Endothelial cell of umbilical vein (primary cell): ENCODE measurements at regions not wholly inside any gene's neighbourhood (a gene's known extent, or its start where the extent isn't known, plus 50 kb on each side); places are given as distances from the start of the nearest gene placed in this dataset.

Experiments
- BruUV-seq: library from RNA; stranded (reverse); fragments of 400-500 nt; replicated peaks from 2 replicates; lab custom pipeline; 2021; lab: Mats Ljungman, UMichigan
- CTCF ChIA-PET: fragments of 300-600, 350-600 bp; sonication (Branson Sonifier 250); formaldehyde crosslinking; loops from one replicate; lab custom pipeline; 2021; ENCODE audit warnings: antibody characterized with exemption, inconsistent platforms; lab: Charles Lee
- POLR2A ChIA-PET: fragments of 300-600, 350-600 bp; sonication (Branson Sonifier 250); formaldehyde crosslinking; loops from one replicate; lab custom pipeline; 2021; ENCODE audit warnings: antibody characterized with exemption, inconsistent platforms; lab: Charles Lee
- DNase-seq: peaks from one replicate; pipeline ENCODE4 v3.0.0-alpha.2; 2011; ENCODE audit warnings: low read depth, low spot score
- FAIRE-seq: peaks from 2 replicates; lab custom pipeline; 2011; peaks lifted over from hg19 to GRCh38; lab: Jason Lieb, UNC
- H2AFZ ChIP-seq: 2 replicates; pipeline ENCODE4 v1.6.0; 2012; ENCODE audit warnings: low read depth, low read length, control low read depth, inconsistent platforms
- H3K27ac ChIP-seq: 2 replicates; pipeline ENCODE4 v1.5.1; 2011; ENCODE audit warnings: low read depth, mild to moderate bottlenecking, control low read depth, low read length, moderate library complexity; ENCODE audit not compliant: insufficient read depth
- H3K27me3 ChIP-seq, 2 experiments: 2 replicates each; pipeline versions ENCODE4 v1.6.0 to v1.6.1; 2011; ENCODE audit warnings: low read length in 2 of 2, mixed read lengths in 1 of 2; ENCODE audit not compliant: control insufficient read depth in 2 of 2, insufficient read depth in 2 of 2
- H3K36me3 ChIP-seq, 2 experiments: 2 replicates in 1 of 2; 3 replicates in 1 of 2; pipeline ENCODE4 v1.5.1; 2011; ENCODE audit warnings: low read length in 2 of 2, mild to moderate bottlenecking in 1 of 2, moderate library complexity in 1 of 2; ENCODE audit not compliant: control insufficient read depth in 2 of 2, insufficient read depth in 2 of 2; ENCODE audit errors: extremely low read depth in 1 of 2
- H3K4me1 ChIP-seq: 3 replicates; pipeline ENCODE4 v1.5.1; 2011; ENCODE audit warnings: mild to moderate bottlenecking, low read length; ENCODE audit not compliant: control insufficient read depth, insufficient read depth; ENCODE audit errors: extremely low read depth
- H3K4me2 ChIP-seq: 2 replicates; pipeline ENCODE4 v1.6.1; 2011; ENCODE audit warnings: low read length, control low read depth, mixed read lengths; ENCODE audit not compliant: insufficient read depth
- H3K4me3 ChIP-seq, 3 experiments: fragments of 200-600 bp in 1 of 3; sonication (generic), shearing (Covaris generic) in 1 of 3; replicated peaks in 1 of 3; 2 replicates each; pipeline ENCODE4 v1.5.1; 2011 to 2016; ENCODE audit warnings: control low read depth in 3 of 3, low read length in 3 of 3, mild to moderate bottlenecking in 2 of 3, inconsistent platforms in 1 of 3, low read depth in 1 of 3, moderate library complexity in 1 of 3; ENCODE audit not compliant: insufficient read depth in 1 of 3
- H3K79me2 ChIP-seq: 2 replicates; pipeline ENCODE4 v1.6.0; 2012; ENCODE audit warnings: low read length, inconsistent platforms; ENCODE audit not compliant: control insufficient read depth, insufficient read depth
- H3K9ac ChIP-seq: replicated peaks from 2 replicates; pipeline ENCODE3; 2011; ENCODE audit warnings: low read length, control low read depth; ENCODE audit not compliant: insufficient read depth; ENCODE audit errors: extremely low read depth
- H3K9me1 ChIP-seq: replicated peaks from 3 replicates; pipeline ENCODE4 v1.6.0; 2011; ENCODE audit warnings: mild to moderate bottlenecking, low read length; ENCODE audit not compliant: control insufficient read depth, insufficient read depth; ENCODE audit errors: extremely low read depth
- H3K9me3 ChIP-seq: replicated peaks from 2 replicates; pipeline ENCODE4 v1.5.1; 2012; ENCODE audit warnings: low read length, inconsistent platforms; ENCODE audit not compliant: control insufficient read depth, insufficient read depth
- H4K20me1 ChIP-seq: replicated peaks from 2 replicates; pipeline ENCODE3; 2011; ENCODE audit warnings: mild to moderate bottlenecking, low read length; ENCODE audit not compliant: control insufficient read depth, insufficient read depth; ENCODE audit errors: extremely low read depth
- CTCF ChIP-seq, 2 donors: IDR thresholded peaks; 1 replicate in 1 of 2; 2 replicates in 1 of 2; pipeline ENCODE4 v1.5.1; 2011; ENCODE audit warnings: low read length in 2 of 2, mild to moderate bottlenecking in 2 of 2, moderate library complexity in 2 of 2, control low read depth in 1 of 2, inconsistent platforms in 1 of 2, low read depth in 1 of 2; ENCODE audit not compliant: insufficient read depth in 1 of 2; ENCODE audit errors: extremely low read depth in 1 of 2
- EZH2 ChIP-seq: IDR thresholded peaks from 2 replicates; pipeline ENCODE4 v1.6.1; 2012; ENCODE audit warnings: borderline replicate concordance, low read depth, mild to moderate bottlenecking, moderate library complexity, low read length, inconsistent platforms; ENCODE audit not compliant: severe bottlenecking
- FOS ChIP-seq: IDR thresholded peaks from 2 replicates; pipeline ENCODE4 v1.6.1; 2011; ENCODE audit warnings: mild to moderate bottlenecking, low read length, moderate library complexity, borderline replicate concordance; ENCODE audit not compliant: insufficient read depth
- GATA2 ChIP-seq: IDR thresholded peaks from 2 replicates; pipeline ENCODE4 v1.7.0; 2011; ENCODE audit warnings: low read depth, mild to moderate bottlenecking, moderate library complexity, mixed read lengths, low read length; ENCODE audit not compliant: insufficient read length, insufficient read depth
- JUN ChIP-seq: IDR thresholded peaks from 2 replicates; pipeline ENCODE4 v1.6.1; 2011; ENCODE audit warnings: borderline replicate concordance, low read depth; ENCODE audit not compliant: insufficient read length, insufficient read depth
- MAX ChIP-seq: IDR thresholded peaks from 2 replicates; pipeline ENCODE4 v1.6.1; 2011; ENCODE audit not compliant: insufficient read depth, insufficient read length
- MYC ChIP-seq: IDR thresholded peaks from one replicate; pipeline ENCODE4 v1.6.1; 2011; ENCODE audit warnings: mild to moderate bottlenecking, low read depth, low read length
- POLR2A ChIP-seq: IDR thresholded peaks from 2 replicates; pipeline ENCODE4 v1.6.1; 2012; ENCODE audit warnings: low read depth, mild to moderate bottlenecking, control low read depth, low read length
- POLR2AphosphoS5 ChIP-seq: IDR thresholded peaks from 2 replicates; pipeline ENCODE4 v1.6.1; 2012; ENCODE audit warnings: low read depth, mild to moderate bottlenecking, control low read depth, low read length, moderate library complexity; ENCODE audit not compliant: insufficient read depth
- dilution Hi-C: fragments of 300-500 bp; cut with MboI; formaldehyde crosslinking; loops from one replicate; pipeline ENCODE4 v1.15.0; 2019; ENCODE audit warnings: low sequenced_read_pairs; ENCODE audit not compliant: extremely low pct_ligation_motif_present
- intact Hi-C: fragments of 100-400 bp; cut with micrococcal nuclease; formaldehyde crosslinking; loops from one replicate; pipeline ENCODE4 v1.10.0; 2022

- intact Hi-C loops = no loop called here
- CTCF ChIA-PET = no interaction called here
- BruUV-seq = no TSS peak
- FAIRE-seq (no peak), DNase-seq (no peak)
- H3K9me3 ChIP-seq = no peaks in the 10 kb centered on the region
- H3K27ac ChIP-seq = no peak overlapping the region
- H3K9me1 ChIP-seq = no peaks in the 10 kb centered on the region
- no peaks in the 10 kb centered on the region for H3K27me3 ChIP-seq
- H3K4me1 ChIP-seq = no peaks in the 10 kb centered on the region
- H3K36me3 ChIP-seq = no peaks in the 10 kb centered on the region
- dilution Hi-C loops = no loop called here
- no peak overlapping the region for H3K4me2 ChIP-seq
- H3K9ac ChIP-seq = no peak overlapping the region
- no peaks in the 10 kb centered on the region for H4K20me1 ChIP-seq
- H2AFZ ChIP-seq = no peak overlapping the region
- TF ChIP-seq MAX (no peak), EZH2 (no peak), POLR2A (no peak), JUN (no peak), CTCF (IDR thresholded peaks at IDR 0.05; ENCODE audit: extremely low read depth in 1 of 2, insufficient read depth in 1 of 2, low read depth in 1 of 2, low read length in 2 of 2) (no peak), FOS (no peak), POLR2AphosphoS5 (no peak), MYC (no peak), GATA2 (no peak)
- POLR2A ChIA-PET = no interaction called here
- no peaks in the 10 kb centered on the region for H3K79me2 ChIP-seq
- no peak overlapping the region for H3K4me3 ChIP-seq
Measured at GRCh38 chr1:103191327-103191726, 83.0 kb upstream of the COL11A1 start.
